GM23338 (cell line): ENCODE measurements at regions not wholly inside any gene's neighbourhood (a gene's known extent, or its start where the extent isn't known, plus 50 kb on each side); places are given as distances from the start of the nearest gene placed in this dataset.

Experiments
- ATAC-seq: fragments of 200-7000 bp; cut with Tn5 transposase; 3 replicates; pipeline ENCODE4 v1.9.1; 2020
- DNase-seq: peaks from one replicate; pipeline ENCODE4 v3.0.0-alpha.2; 2015; ENCODE audit warnings: low spot score
- H2AFZ ChIP-seq: fragments of 200-600 bp; sonication (generic); 2 replicates; pipeline ENCODE4 v1.8.0; 2016; ENCODE audit warnings: antibody characterized with exemption, mild to moderate bottlenecking, moderate library complexity
- H3F3A ChIP-seq: fragments of 200-600 bp; sonication (generic); replicated peaks from 2 replicates; pipeline ENCODE4 v1.8.0; 2017; ENCODE audit warnings: antibody characterized with exemption, mixed run types, low read depth
- H3K27ac ChIP-seq: fragments of 200-600 bp; sonication (generic); 2 replicates; pipeline ENCODE4 v1.6.1; 2016; ENCODE audit warnings: low read depth
- H3K27me3 ChIP-seq: fragments of 200-600 bp; sonication (generic); 2 replicates; pipeline ENCODE4 v1.8.0; 2016; ENCODE audit warnings: mild to moderate bottlenecking, mixed run types, moderate library complexity; ENCODE audit not compliant: insufficient read depth
- H3K36me3 ChIP-seq: fragments of 200-600 bp; sonication (generic); 2 replicates; pipeline ENCODE4 v1.8.0; 2016; ENCODE audit warnings: mild to moderate bottlenecking; ENCODE audit not compliant: insufficient read depth
- H3K4me1 ChIP-seq: fragments of 200-600 bp; sonication (generic); 2 replicates; pipeline ENCODE4 v1.8.0; 2016; ENCODE audit warnings: mild to moderate bottlenecking, moderate library complexity; ENCODE audit not compliant: insufficient read depth
- H3K4me2 ChIP-seq: fragments of 200-600 bp; sonication (generic); 2 replicates; pipeline ENCODE4 v1.7.1; 2017; ENCODE audit warnings: mixed run types
- H3K4me3 ChIP-seq: fragments of 200-600 bp; sonication (generic); 2 replicates; pipeline ENCODE4 v1.6.1; 2016; ENCODE audit warnings: mixed run types
- H3K79me2 ChIP-seq: fragments of 200-600 bp; sonication (generic); replicated peaks from 2 replicates; pipeline ENCODE4 v1.8.0; 2017; ENCODE audit warnings: mild to moderate bottlenecking; ENCODE audit not compliant: insufficient read depth
- H3K9me2 ChIP-seq: fragments of 200-600 bp; sonication (generic); 2 replicates; pipeline ENCODE4 v1.8.0; 2017; ENCODE audit not compliant: insufficient read depth
- H4K20me1 ChIP-seq: fragments of 200-600 bp; sonication (generic); replicated peaks from 2 replicates; pipeline ENCODE4 v1.8.0; 2017; ENCODE audit warnings: mild to moderate bottlenecking; ENCODE audit not compliant: insufficient read depth
- H3K27ac Mint-ChIP-seq: 2 replicates; pipeline ENCODE4 v1.8.0; 2020; ENCODE audit warnings: inconsistent platforms, mild to moderate bottlenecking, moderate library complexity, mixed read lengths
- H3K27me3 Mint-ChIP-seq: 3 replicates; pipeline ENCODE4 v1.8.0; 2022; ENCODE audit warnings: low read depth, mild to moderate bottlenecking, moderate library complexity, mixed read lengths, inconsistent platforms; ENCODE audit not compliant: insufficient read depth, poor library complexity
- H3K36me3 Mint-ChIP-seq: 3 replicates; pipeline ENCODE4 v1.8.0; 2021; ENCODE audit warnings: low read depth, mild to moderate bottlenecking, inconsistent platforms, moderate library complexity, mixed read lengths
- H3K4me1 Mint-ChIP-seq: 3 replicates; pipeline ENCODE4 v1.8.0; 2020; ENCODE audit warnings: mild to moderate bottlenecking, inconsistent platforms, mixed read lengths
- H3K4me3 Mint-ChIP-seq: 3 replicates; pipeline ENCODE4 v1.8.0; 2021; ENCODE audit warnings: moderate library complexity, mild to moderate bottlenecking, inconsistent platforms, mixed read lengths
- H3K9me3 Mint-ChIP-seq: 3 replicates; pipeline ENCODE4 v1.8.0; 2020; ENCODE audit warnings: moderate library complexity, mild to moderate bottlenecking, inconsistent platforms, mixed read lengths
- CREB1 ChIP-seq: fragments of 250-450 bp; sonication (Bioruptor Pico); IDR thresholded peaks from 2 replicates; pipeline ENCODE4 v1.5.0; 2020; ENCODE audit warnings: low read depth, mild to moderate bottlenecking, moderate library complexity
- EZH2 ChIP-seq: fragments of 200-600 bp; sonication (generic); IDR thresholded peaks from one replicate; pipeline ENCODE4 v1.8.0; 2017; ENCODE audit warnings: antibody characterized with exemption, mild to moderate bottlenecking, low read depth; ENCODE audit not compliant: unreplicated experiment
- EZH2phosphoT487 ChIP-seq: fragments of 200-600 bp; sonication (generic); IDR thresholded peaks from one replicate; pipeline ENCODE4 v1.8.1; 2018; ENCODE audit warnings: antibody characterized with exemption; ENCODE audit not compliant: unreplicated experiment
- NANOG ChIP-seq: IDR thresholded peaks from 2 replicates; pipeline ENCODE4 v1.6.1; 2016; ENCODE audit warnings: antibody characterized with exemption, borderline replicate concordance
- POLR2AphosphoS5 ChIP-seq: IDR thresholded peaks from 2 replicates; pipeline ENCODE4 v1.6.1; 2016; ENCODE audit warnings: antibody characterized with exemption, low read depth
- STAT1 ChIP-seq: IDR thresholded peaks from one replicate; pipeline ENCODE4 v1.6.1; 2016; ENCODE audit warnings: antibody characterized with exemption; ENCODE audit not compliant: unreplicated experiment
- ZNF114 ChIP-seq: fragments of 250-450 bp; sonication (Bioruptor Pico); IDR thresholded peaks from 2 replicates; pipeline ENCODE4 v1.5.0; 2020; ENCODE audit warnings: mild to moderate bottlenecking, moderate library complexity
- ZNF331 ChIP-seq: fragments of 250-450 bp; sonication (Bioruptor Pico); IDR thresholded peaks from 2 replicates; pipeline ENCODE4 v1.5.0; 2020; ENCODE audit warnings: low read depth, mild to moderate bottlenecking, moderate library complexity
- TF ChIP-seq, protein P1 (sequence below): IDR thresholded peaks from 2 replicates; pipeline ENCODE4 v1.6.1; 2016; ENCODE audit warnings: antibody characterized with exemption

DNA sequence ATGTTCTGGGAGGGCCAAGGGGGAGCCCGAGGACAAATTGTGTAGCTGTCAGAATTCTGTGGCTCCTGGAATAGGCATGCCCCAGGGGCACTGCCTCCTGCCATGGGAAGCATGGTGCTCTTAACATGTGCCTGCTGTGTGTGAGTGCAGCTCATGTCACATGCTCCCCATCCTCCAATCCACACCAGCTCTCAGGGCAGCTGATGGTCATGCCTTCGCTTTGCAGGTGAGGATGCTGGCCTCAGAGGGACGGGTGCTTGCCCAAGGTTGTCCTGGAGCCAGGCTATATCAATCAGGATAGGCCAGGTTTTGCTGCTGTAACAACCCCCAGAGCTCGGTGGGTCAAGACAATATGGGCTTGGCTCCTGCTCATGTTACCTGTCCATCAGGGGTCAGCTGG, 303.4 kb downstream of the RPS24 start:
- no peak for ATAC-seq
- H3K4me3 ChIP-seq, result no peak overlapping the region
- H3K9me2 ChIP-seq, result 0 out of 2 replicates have a peak, but pooled peaks cover 5% of the 10 kb centered on the region
- no peaks in the 10 kb centered on the region; the same call in 2 of the 3 replicates for H3K4me1 Mint-ChIP-seq
- H3F3A ChIP-seq, result no peaks in the 10 kb centered on the region
- no peak for DNase-seq
- 0 out of 2 replicates have a peak, but pooled peaks cover 3% of the 10 kb centered on the region for H3K4me1 ChIP-seq
- peaks cover 3% of the 10 kb centered on the region; the same call in 1 of the 3 replicates for H3K9me3 Mint-ChIP-seq
- peaks cover 2% of the 10 kb centered on the region; the same call in 1 of the 3 replicates for H3K36me3 Mint-ChIP-seq
- no peaks in the 10 kb centered on the region for H3K79me2 ChIP-seq
- H3K27me3 Mint-ChIP-seq, result peaks cover 8% of the 10 kb centered on the region
- H3K27ac Mint-ChIP-seq, result no peak overlapping the region
- no peak overlapping the region for H2AFZ ChIP-seq
- no peak overlapping the region for H3K27ac ChIP-seq
- H4K20me1 ChIP-seq, result no peaks in the 10 kb centered on the region
- H3K4me3 Mint-ChIP-seq, result no peak overlapping the region; the same call in 2 of the 3 replicates
- H3K36me3 ChIP-seq, result no peaks in the 10 kb centered on the region
- TF ChIP-seq EZH2phosphoT487, result no peak
- no peak for TF ChIP-seq POLR2AphosphoS5
- no peaks in the 10 kb centered on the region for H3K27me3 ChIP-seq
- H3K4me2 ChIP-seq, result no peak overlapping the region

DNA sequence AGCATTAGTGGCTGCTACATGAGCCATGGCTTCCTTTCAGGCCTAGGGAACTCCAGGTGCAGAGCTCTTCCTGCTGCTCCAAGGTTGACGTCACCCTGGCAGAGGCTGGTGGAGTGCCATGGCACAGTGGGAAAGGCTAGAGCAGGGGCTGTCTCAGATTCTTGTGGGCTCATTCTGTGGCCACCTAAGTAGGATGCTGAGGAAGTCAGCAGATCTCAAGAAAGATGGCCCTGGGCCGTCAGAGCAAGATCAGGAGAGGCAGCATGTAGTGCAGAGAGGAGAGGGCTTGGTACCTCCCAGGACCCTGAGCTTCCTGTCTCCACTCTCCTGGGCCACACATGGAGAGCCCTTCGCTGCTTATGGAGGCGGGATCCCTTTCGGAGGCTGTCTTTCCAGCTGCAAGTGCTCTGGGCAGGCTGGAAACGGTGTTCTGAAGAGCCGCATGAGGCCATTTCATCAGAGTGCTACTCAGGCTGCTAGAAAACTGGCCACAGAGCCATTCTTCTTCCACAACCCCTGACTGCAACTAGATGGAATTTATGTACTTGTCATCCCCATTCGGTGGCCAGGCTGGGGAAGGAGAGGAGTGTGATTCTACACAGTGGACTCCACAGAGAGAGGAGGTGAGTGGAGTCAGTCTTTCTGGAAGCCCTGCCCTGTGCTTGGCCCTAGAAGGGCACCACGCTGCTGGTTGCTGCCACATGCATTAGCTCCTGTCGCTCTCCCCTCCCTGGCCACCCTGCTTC, 304.2 kb downstream of the RPS24 start:
- no peak overlapping the region for H3K4me3 Mint-ChIP-seq
- no peak overlapping the region for H3K4me2 ChIP-seq

DNA sequence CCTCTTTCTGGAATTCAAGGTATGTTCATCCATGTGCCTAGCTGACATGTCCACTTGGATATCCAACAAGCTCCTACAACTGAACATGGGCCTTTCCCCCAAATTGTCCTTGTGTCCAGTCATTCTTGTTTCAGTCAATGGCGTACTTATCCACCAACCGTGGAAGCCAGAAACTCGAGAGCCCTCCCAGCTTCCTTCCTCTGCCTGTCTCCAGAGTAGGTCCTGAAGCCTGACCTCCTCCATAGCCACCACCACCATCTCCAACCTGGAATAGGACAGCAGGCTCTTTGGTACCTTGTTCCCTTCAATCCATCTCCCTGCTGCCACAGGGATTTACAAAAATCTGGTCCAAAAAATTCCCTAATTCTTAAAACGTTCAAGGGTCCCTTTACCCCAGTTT, 305.1 kb downstream of the RPS24 start:
- H3K9me2 ChIP-seq, result 0 out of 2 replicates have a peak, but pooled peaks cover 5% of the 10 kb centered on the region
- no peaks in the 10 kb centered on the region for H3K36me3 ChIP-seq
- Mint-ChIP-seq H3K36me3 (peaks cover 2% of the 10 kb centered on the region; the same call in 1 of the 3 replicates), H3K4me3 (no peak overlapping the region), H3K9me3 (no peaks in the 10 kb centered on the region; the same call in 1 of the 3 replicates), H3K4me1 (no peaks in the 10 kb centered on the region; the same call in 2 of the 3 replicates), H3K27me3 (peaks cover 8% of the 10 kb centered on the region), H3K27ac (no peak overlapping the region)
- no peak overlapping the region for H3K4me2 ChIP-seq
- peak overlapping the region; percentile 25; the same call in 1 of the 2 replicates for H2AFZ ChIP-seq
- H3K79me2 ChIP-seq, result no peaks in the 10 kb centered on the region
- H3K27ac ChIP-seq, result no peak overlapping the region
- no peak for ATAC-seq
- no peak for DNase-seq
- 0 out of 2 replicates have a peak, but pooled peaks cover 3% of the 10 kb centered on the region for H3K4me1 ChIP-seq
- H4K20me1 ChIP-seq, result no peaks in the 10 kb centered on the region
- H3F3A ChIP-seq, result no peaks in the 10 kb centered on the region
- no peaks in the 10 kb centered on the region for H3K27me3 ChIP-seq
- no peak overlapping the region for H3K4me3 ChIP-seq
- TF ChIP-seq EZH2 (no peak), EZH2phosphoT487 (no peak), ZNF331 (CRISPR knock-in tag) (no peak), POLR2AphosphoS5 (no peak), ZNF114 (no peak), CREB1 (CRISPR knock-in tag) (no peak), STAT1 (no peak)
- TF ChIP-seq, protein P1, sequence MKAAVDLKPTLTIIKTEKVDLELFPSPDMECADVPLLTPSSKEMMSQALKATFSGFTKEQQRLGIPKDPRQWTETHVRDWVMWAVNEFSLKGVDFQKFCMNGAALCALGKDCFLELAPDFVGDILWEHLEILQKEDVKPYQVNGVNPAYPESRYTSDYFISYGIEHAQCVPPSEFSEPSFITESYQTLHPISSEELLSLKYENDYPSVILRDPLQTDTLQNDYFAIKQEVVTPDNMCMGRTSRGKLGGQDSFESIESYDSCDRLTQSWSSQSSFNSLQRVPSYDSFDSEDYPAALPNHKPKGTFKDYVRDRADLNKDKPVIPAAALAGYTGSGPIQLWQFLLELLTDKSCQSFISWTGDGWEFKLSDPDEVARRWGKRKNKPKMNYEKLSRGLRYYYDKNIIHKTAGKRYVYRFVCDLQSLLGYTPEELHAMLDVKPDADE, result no peak

More for the DNA sequence above, 304.2 kb downstream of the RPS24 start:
- Histone ChIP-seq H3K9me2 (0 out of 2 replicates have a peak, but pooled peaks cover 5% of the 10 kb centered on the region), H3K4me3 (no peak overlapping the region), H3K4me1 (0 out of 2 replicates have a peak, but pooled peaks cover 3% of the 10 kb centered on the region), H3F3A (no peaks in the 10 kb centered on the region), H3K79me2 (no peaks in the 10 kb centered on the region), H2AFZ (no peak overlapping the region), H3K36me3 (no peaks in the 10 kb centered on the region), H4K20me1 (no peaks in the 10 kb centered on the region), H3K27ac (no peak overlapping the region), H3K27me3 (no peaks in the 10 kb centered on the region)
- Mint-ChIP-seq H3K27me3 (peaks cover 8% of the 10 kb centered on the region), H3K36me3 (peaks cover 2% of the 10 kb centered on the region; the same call in 1 of the 3 replicates), H3K9me3 (peaks cover 3% of the 10 kb centered on the region; the same call in 2 of the 3 replicates), H3K27ac (no peak overlapping the region), H3K4me1 (no peaks in the 10 kb centered on the region; the same call in 2 of the 3 replicates)
- no peak for TF ChIP-seq NANOG
- DNase-seq, result no peak
- ATAC-seq, result no peak
